ENCODE measurements at regions not wholly inside any gene's neighbourhood (a gene's known extent, or its start where the extent isn't known, plus 50 kb on each side); places are given as distances from the start of the nearest gene placed in this dataset.

GRCh38 chr7:93817004-93817403, 73.5 kb downstream of the TFPI2 start:
- H3K9ac ChIP-seq (ENCODE audit: low read length): no peak overlapping the region
- H3K27ac ChIP-seq (ENCODE audit: low read length): no peak overlapping the region
- no TSS peak for BruUV-seq (replicated peaks)
- DNase-seq (no peak), ATAC-seq (no peak)
- H3K79me2 ChIP-seq (ENCODE audit: low read length): no peaks in the 10 kb centered on the region
- TF ChIP-seq EZH2 (IDR thresholded peaks at IDR 0.05; ENCODE audit: low read length, unreplicated experiment) (no peak), CTCF (conservative IDR thresholded peaks at IDR 0.05; ENCODE audit: low read depth, low read length) (no peak), EZH2phosphoT487 (IDR thresholded peaks at IDR 0.05; ENCODE audit: borderline replicate concordance, low read length) (no peak)
- POLR2A ChIA-PET (ENCODE audit: unreplicated experiment): no interaction called here
- no peak overlapping the region for H3K4me2 ChIP-seq (ENCODE audit: low read length)
- intact Hi-C loops (cut with micrococcal nuclease): no loop called here
- H3K4me3 ChIP-seq (ENCODE audit: low read length): no peak overlapping the region
- CTCF ChIA-PET: no interaction called here
- no peaks in the 10 kb centered on the region for H3F3A ChIP-seq (ENCODE audit: low read length, unreplicated experiment)
- no peaks in the 10 kb centered on the region for H3K9me2 ChIP-seq (replicated peaks; ENCODE audit: low read length)
- no peaks in the 10 kb centered on the region for H4K20me1 ChIP-seq (ENCODE audit: low read length)
- peaks cover 26% of the 10 kb centered on the region for H3K27me3 ChIP-seq (ENCODE audit: low read length)
- H3K9me3 ChIP-seq (ENCODE audit: low read length): no peaks in the 10 kb centered on the region
- H3K4me1 ChIP-seq (ENCODE audit: insufficient read depth, low read length): no peaks in the 10 kb centered on the region
- H2AFZ ChIP-seq (ENCODE audit: low read length): no peak overlapping the region
- no peaks in the 10 kb centered on the region for H3K36me3 ChIP-seq (ENCODE audit: low read depth, low read length)

GRCh38 chr7:93813514-93813913, 77.0 kb downstream of the TFPI2 start:
- no peaks in the 10 kb centered on the region for H3F3A ChIP-seq (ENCODE audit: low read length, unreplicated experiment)
- no peak overlapping the region for H3K4me3 ChIP-seq (ENCODE audit: low read length)
- H3K4me1 ChIP-seq (ENCODE audit: insufficient read depth, low read length): no peaks in the 10 kb centered on the region
- H3K79me2 ChIP-seq (ENCODE audit: low read length): no peaks in the 10 kb centered on the region
- no TSS peak for BruUV-seq (replicated peaks)
- DNase-seq: no peak
- H3K27me3 ChIP-seq (ENCODE audit: low read length): no peaks in the 10 kb centered on the region
- ATAC-seq: no peak
- intact Hi-C loops (cut with micrococcal nuclease): no loop called here
- CTCF ChIA-PET: no interaction called here
- H4K20me1 ChIP-seq (ENCODE audit: low read length): no peaks in the 10 kb centered on the region
- H3K4me2 ChIP-seq (ENCODE audit: low read length): no peak overlapping the region
- POLR2A ChIA-PET (ENCODE audit: unreplicated experiment): interaction anchor here (0.6 kb wide), 1 partner anchor 53 kb away, joined by 5 read pairs; no protein-coding TSS in a partner anchor
- no peak overlapping the region for H2AFZ ChIP-seq (ENCODE audit: low read length)
- H3K9me2 ChIP-seq (replicated peaks; ENCODE audit: low read length): no peaks in the 10 kb centered on the region
- no peaks in the 10 kb centered on the region for H3K9me3 ChIP-seq (ENCODE audit: low read length)
- no peak overlapping the region for H3K9ac ChIP-seq (ENCODE audit: low read length)
- H3K27ac ChIP-seq (ENCODE audit: low read length): no peak overlapping the region
- TF ChIP-seq EZH2phosphoT487 (IDR thresholded peaks at IDR 0.05; ENCODE audit: borderline replicate concordance, low read length) (no peak), EZH2 (IDR thresholded peaks at IDR 0.05; ENCODE audit: low read length, unreplicated experiment) (no peak), CTCF (conservative IDR thresholded peaks at IDR 0.05; ENCODE audit: low read depth, low read length) (no peak)
- H3K36me3 ChIP-seq (ENCODE audit: low read depth, low read length): no peaks in the 10 kb centered on the region

- H3K27me3 ChIP-seq (ENCODE audit: low read length): no peaks in the 10 kb centered on the region
- H3K9ac ChIP-seq (ENCODE audit: low read length): no peak overlapping the region
- ChIA-PET CTCF (no interaction called here), POLR2A (ENCODE audit: unreplicated experiment) (no interaction called here)
- no peaks in the 10 kb centered on the region for H3K9me3 ChIP-seq (ENCODE audit: low read length)
- intact Hi-C loops (cut with micrococcal nuclease): no loop called here
- H2AFZ ChIP-seq (ENCODE audit: low read length): no peak overlapping the region
- no peaks in the 10 kb centered on the region for H3F3A ChIP-seq (ENCODE audit: low read length, unreplicated experiment)
- H3K4me1 ChIP-seq (ENCODE audit: insufficient read depth, low read length): no peaks in the 10 kb centered on the region
- H3K4me3 ChIP-seq (ENCODE audit: low read length): no peak overlapping the region
- ATAC-seq (no peak), DNase-seq (no peak)
- H3K79me2 ChIP-seq (ENCODE audit: low read length): no peaks in the 10 kb centered on the region
- H3K27ac ChIP-seq (ENCODE audit: low read length): no peak overlapping the region
- H4K20me1 ChIP-seq (ENCODE audit: low read length): no peaks in the 10 kb centered on the region
- no peaks in the 10 kb centered on the region for H3K36me3 ChIP-seq (ENCODE audit: low read depth, low read length)
- TF ChIP-seq EZH2phosphoT487 (IDR thresholded peaks at IDR 0.05; ENCODE audit: borderline replicate concordance, low read length) (no peak), EZH2 (IDR thresholded peaks at IDR 0.05; ENCODE audit: low read length, unreplicated experiment) (no peak), CTCF (conservative IDR thresholded peaks at IDR 0.05; ENCODE audit: low read depth, low read length) (no peak)
- no peak overlapping the region for H3K4me2 ChIP-seq (ENCODE audit: low read length)
- no peaks in the 10 kb centered on the region for H3K9me2 ChIP-seq (replicated peaks; ENCODE audit: low read length)
- no TSS peak for BruUV-seq (replicated peaks)
Observed at GRCh38 chr7:93812061-93812460, 78.5 kb downstream of the TFPI2 start.

Measured in PC-3 (cell line).